ENCODE measurements at regions not wholly inside any gene's neighbourhood (a gene's known extent, or its start where the extent isn't known, plus 50 kb on each side); places are given as distances from the start of the nearest gene placed in this dataset.

GRCh38 chr15:95142531-95142930 lies 911.2 kb downstream of the MCTP2 start:
- TF ChIP-seq POLR2AphosphoS5 (IDR thresholded peaks at IDR 0.05) (no peak), POLR2A (IDR thresholded peaks at IDR 0.05) (no peak)
